ENCODE measurements at regions not wholly inside any gene's neighbourhood (a gene's known extent, or its start where the extent isn't known, plus 50 kb on each side); places are given as distances from the start of the nearest gene placed in this dataset.

- TF ChIP-seq CTCF (IDR thresholded peaks at IDR 0.05; ENCODE audit: extremely low read depth, missing control alignments) = no peak
- no peak for DNase-seq (ENCODE audit: low spot score)
Observed at GRCh38 chr1:201645956-201646355, 107.0 kb downstream of the NAV1 start.

- no peak for DNase-seq (ENCODE audit: low spot score)
- TF ChIP-seq CTCF (IDR thresholded peaks at IDR 0.05; ENCODE audit: extremely low read depth, missing control alignments) = no peak
Observed at GRCh38 chr1:201646411-201647022, 107.6 kb downstream of the NAV1 start.

GRCh38 chr1:201647094-201647493 is 108.2 kb downstream of the NAV1 start:
- TF ChIP-seq CTCF (IDR thresholded peaks at IDR 0.05; ENCODE audit: extremely low read depth, missing control alignments) = no peak
- no peak for DNase-seq (ENCODE audit: low spot score)

- TF ChIP-seq CTCF (IDR thresholded peaks at IDR 0.05; ENCODE audit: extremely low read depth, missing control alignments) = no peak
- DNase-seq (ENCODE audit: low spot score) = peak; percentile 30
Observed at GRCh38 chr1:201647722-201648065, 108.8 kb downstream of the NAV1 start.

- no peak for TF ChIP-seq CTCF (IDR thresholded peaks at IDR 0.05; ENCODE audit: extremely low read depth, missing control alignments)
- DNase-seq (ENCODE audit: low spot score) = no peak
Observed at GRCh38 chr1:201648066-201648906, 109.4 kb downstream of the NAV1 start.

- peak; percentile 23 for DNase-seq (ENCODE audit: low spot score)
- TF ChIP-seq CTCF (IDR thresholded peaks at IDR 0.05; ENCODE audit: extremely low read depth, missing control alignments) = no peak
Observed at GRCh38 chr1:201648907-201649721, 110.2 kb downstream of the NAV1 start.

Data from GM20000 (cell line).